IMR-90 (cell line): ENCODE measurements at regions not wholly inside any gene's neighbourhood (a gene's known extent, or its start where the extent isn't known, plus 50 kb on each side); places are given as distances from the start of the nearest gene placed in this dataset.

Experiments used
- ATAC-seq: fragments of 200-7000 bp; cut with Tn5 transposase; 2 replicates; pipeline ENCODE4 v1.9.1; 2020; ENCODE audit warnings: low read depth, mild to moderate bottlenecking, moderate library complexity
- BruUV-seq: library from RNA; stranded (reverse); fragments of 400-500 nt; replicated peaks from 2 replicates; lab custom pipeline; 2021; lab: Mats Ljungman, UMichigan
- CTCF ChIA-PET: fragments of 300-600 bp; formaldehyde crosslinking; extraction: SDS; loops from one replicate; lab custom pipeline; 2021; ENCODE audit warnings: antibody characterized with exemption; lab: Yijun Ruan, JAX
- POLR2A ChIA-PET: fragments of 300-600 bp; sonication (Branson Sonifier 250); formaldehyde crosslinking; loops from one replicate; lab custom pipeline; 2022; ENCODE audit warnings: antibody characterized with exemption; ENCODE audit not compliant: unreplicated experiment; lab: Charles Lee
- DNase-seq: peaks from one replicate; pipeline ENCODE4 v3.0.0; 2013
- H2AFZ ChIP-seq: replicated peaks from 2 replicates; pipeline ENCODE3; 2013; ENCODE audit warnings: low read length, mild to moderate bottlenecking; ENCODE audit not compliant: poor library complexity
- H2AK5ac ChIP-seq: 2 replicates; pipeline ENCODE4 v1.6.1; 2013; ENCODE audit warnings: low read depth, low read length, inconsistent platforms
- H2AK9ac ChIP-seq: replicated peaks from 2 replicates; pipeline ENCODE3; 2013; ENCODE audit warnings: mild to moderate bottlenecking, low read depth, low read length, moderate library complexity; ENCODE audit not compliant: poor library complexity
- H2BK120ac ChIP-seq: 2 replicates; pipeline ENCODE4 v1.6.1; 2013; ENCODE audit warnings: low read depth, low read length, inconsistent platforms
- H2BK15ac ChIP-seq: 3 replicates; pipeline ENCODE4 v1.6.1; 2013; ENCODE audit warnings: low read depth, low read length, inconsistent platforms
- H2BK20ac ChIP-seq: 2 replicates; pipeline ENCODE4 v1.6.1; 2013; ENCODE audit warnings: low read depth, mild to moderate bottlenecking, inconsistent platforms, low read length, moderate library complexity
- H2BK5ac ChIP-seq: 2 replicates; pipeline ENCODE4 v1.6.1; 2013; ENCODE audit warnings: mild to moderate bottlenecking, low read depth, low read length, inconsistent platforms; ENCODE audit not compliant: poor library complexity, severe bottlenecking
- H3K14ac ChIP-seq: replicated peaks from 2 replicates; pipeline ENCODE4 v1.6.1; 2013; ENCODE audit warnings: low read depth, low read length, inconsistent platforms
- H3K18ac ChIP-seq: 2 replicates; pipeline ENCODE4 v1.6.1; 2013; ENCODE audit warnings: low read depth, low read length, control low read depth
- H3K23ac ChIP-seq: 2 replicates; pipeline ENCODE4 v1.6.1; 2013; ENCODE audit warnings: low read depth, low read length, inconsistent platforms
- H3K27ac ChIP-seq: 2 replicates; pipeline ENCODE4 v1.5.1; 2013; ENCODE audit warnings: mild to moderate bottlenecking, control low read depth, low read length; ENCODE audit not compliant: insufficient read depth
- H3K27me3 ChIP-seq: 2 replicates; pipeline ENCODE4 v1.6.1; 2013; ENCODE audit warnings: low read length; ENCODE audit not compliant: control insufficient read depth, insufficient read depth
- H3K36me3 ChIP-seq: 2 replicates; pipeline ENCODE4 v1.6.1; 2013; ENCODE audit warnings: low read length, mixed read lengths; ENCODE audit not compliant: control insufficient read depth, insufficient read depth
- H3K4ac ChIP-seq: 2 replicates; pipeline ENCODE4 v1.6.1; 2013; ENCODE audit warnings: low read depth, low read length, inconsistent platforms
- H3K4me1 ChIP-seq: 2 replicates; pipeline ENCODE4 v1.6.1; 2013; ENCODE audit warnings: low read length, mixed read lengths; ENCODE audit not compliant: control insufficient read depth, insufficient read depth
- H3K4me2 ChIP-seq: 2 replicates; pipeline ENCODE4 v1.6.1; 2013; ENCODE audit warnings: low read depth, mild to moderate bottlenecking, control low read depth, low read length, moderate library complexity
- H3K4me3 ChIP-seq: 2 replicates; pipeline ENCODE4 v1.5.1; 2013; ENCODE audit warnings: low read depth, mild to moderate bottlenecking, control low read depth, low read length, moderate library complexity; ENCODE audit not compliant: insufficient read depth
- H3K56ac ChIP-seq: 2 replicates; pipeline ENCODE4 v1.6.1; 2013; ENCODE audit warnings: low read length, inconsistent platforms; ENCODE audit not compliant: insufficient read depth; ENCODE audit errors: extremely low read depth
- H3K79me1 ChIP-seq, 2 experiments: 2 replicates each; pipeline ENCODE4 v1.6.1; 2013; ENCODE audit warnings: low read length in 2 of 2, inconsistent platforms in 1 of 2, low read depth in 1 of 2
- H3K9ac ChIP-seq: 2 replicates; pipeline ENCODE4 v1.6.1; 2013; ENCODE audit warnings: low read depth, low read length, control low read depth
- H3K9me1 ChIP-seq: 2 replicates; pipeline ENCODE4 v1.6.1; 2013; ENCODE audit warnings: low read length, inconsistent platforms; ENCODE audit not compliant: insufficient read depth
- H3K9me3 ChIP-seq: 2 replicates; pipeline ENCODE4 v1.6.1; 2013; ENCODE audit warnings: low read length; ENCODE audit not compliant: control insufficient read depth, insufficient read depth
- H4K20me1 ChIP-seq: 2 replicates; pipeline ENCODE4 v1.6.1; 2013; ENCODE audit warnings: low read length, inconsistent platforms; ENCODE audit not compliant: insufficient read depth
- H4K5ac ChIP-seq: 2 replicates; pipeline ENCODE4 v1.6.1; 2013; ENCODE audit warnings: mild to moderate bottlenecking, low read depth, low read length, control low read depth
- H4K8ac ChIP-seq, 2 experiments: 2 replicates each; pipeline ENCODE4 v1.6.1; 2013; ENCODE audit warnings: low read depth in 2 of 2, low read length in 2 of 2, control low read depth in 1 of 2, inconsistent platforms in 1 of 2
- H4K91ac ChIP-seq: 2 replicates; pipeline ENCODE4 v1.6.1; 2013; ENCODE audit warnings: low read depth, low read length, inconsistent platforms; ENCODE audit not compliant: insufficient read depth
- CEBPB ChIP-seq: IDR thresholded peaks from 2 replicates; pipeline ENCODE4 v1.6.1; 2012; ENCODE audit warnings: low read depth, low read length, improper control_type of control experiment
- RAD21 ChIP-seq: IDR thresholded peaks from 2 replicates; pipeline ENCODE4 v1.6.1; 2012; ENCODE audit warnings: low read length, improper control_type of control experiment
- RFX5 ChIP-seq: IDR thresholded peaks from 2 replicates; pipeline ENCODE4 v1.8.0; 2012; ENCODE audit warnings: low read depth, mild to moderate bottlenecking, low read length, moderate library complexity
- SMC3 ChIP-seq: fragments of 150-350 bp; IDR thresholded peaks from 2 replicates; pipeline ENCODE4 v1.6.1; 2016; ENCODE audit warnings: low read depth, mild to moderate bottlenecking, antibody characterized with exemption, low read length, moderate library complexity
- WGBS, 2 experiments: methylation state at CpG; one replicate each; pipeline versions ENCODE4 v1.1.5 to v1.1.7; 2013; ENCODE audit warnings: missing lambda C conversion rate in 2 of 2; ENCODE audit not compliant: insufficient read length in 1 of 2; ENCODE audit errors: extremely low coverage in 2 of 2; 5-methylcytosine and 5-hydroxymethylcytosine counted together
- dilution Hi-C: fragments of 300-500 bp; cut with HindIII; formaldehyde crosslinking; loops from one replicate; pipeline ENCODE4 v1.14.3; 2018; ENCODE audit warnings: low sequenced_read_pairs; ENCODE audit not compliant: unreplicated experiment
- in situ Hi-C: fragments of 300-500 bp; cut with MboI; formaldehyde crosslinking; loops from 3 replicates; pipeline ENCODE4 v1.14.3; 2019; ENCODE audit warnings: low sequenced_read_pairs, inconsistent platforms, mixed read lengths
- intact Hi-C: fragments of 100-400 bp; cut with micrococcal nuclease; formaldehyde crosslinking; loops from 2 replicates; pipeline ENCODE4 v1.10.0; 2022

DNA sequence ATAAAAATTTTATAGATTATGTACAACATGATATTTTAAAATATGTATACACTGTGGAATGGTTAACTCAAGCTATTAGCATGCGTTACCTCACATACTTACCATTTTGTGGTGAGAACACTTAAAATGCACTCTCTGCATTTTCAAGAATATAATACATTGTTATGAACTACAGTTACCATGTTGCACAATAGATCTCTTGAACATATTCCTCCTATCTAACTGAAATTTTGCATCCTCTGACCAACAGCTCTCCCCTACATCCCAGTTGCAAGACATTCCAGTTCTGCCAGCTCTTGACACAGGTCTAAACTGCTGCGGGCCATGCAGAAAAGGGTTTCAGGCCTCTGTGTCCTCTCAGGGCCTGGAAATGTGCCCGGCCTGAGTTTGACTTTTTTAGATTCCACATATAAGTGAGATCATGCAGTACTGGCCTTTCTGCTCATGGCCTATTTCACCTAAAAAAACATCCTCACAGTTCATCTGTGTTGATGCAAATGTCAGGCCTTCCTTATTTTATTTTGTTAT lies 113.7 kb downstream of the CDCA7 start:
- in situ Hi-C loops: no loop called here
- Histone ChIP-seq H3K9me1 (no peaks in the 10 kb centered on the region), H3K9me3 (peaks cover 2% of the 10 kb centered on the region; the same call in 1 of the 2 replicates), H2AFZ (no peak overlapping the region), H2BK20ac (no peak overlapping the region), H3K4me1 (no peaks in the 10 kb centered on the region), H2AK9ac (no peak overlapping the region), H3K36me3 (no peaks in the 10 kb centered on the region), H2BK15ac (no peak overlapping the region), H3K27me3 (peaks cover 19% of the 10 kb centered on the region), H3K9ac (no peak overlapping the region), H2BK5ac (no peak overlapping the region), H3K4me3 (no peak overlapping the region), H3K4me2 (no peak overlapping the region), H3K23ac (no peak overlapping the region), H3K14ac (no peak overlapping the region), H3K56ac (no peak overlapping the region), H2AK5ac (no peak overlapping the region), H3K27ac (no peak overlapping the region), H4K5ac (no peak overlapping the region), H3K79me1 (no peaks in the 10 kb centered on the region), H4K8ac (no peak overlapping the region), H4K91ac (no peak overlapping the region), H4K20me1 (no peaks in the 10 kb centered on the region), H3K18ac (no peak overlapping the region), H2BK120ac (no peak overlapping the region), H3K4ac (no peak overlapping the region)
- ChIA-PET CTCF (no interaction called here), POLR2A (interaction anchor here (0.6 kb wide), 1 partner anchor 565 kb away, joined by 5 read pairs; no protein-coding TSS in a partner anchor)
- dilution Hi-C loops: no loop called here
- intact Hi-C loops: no loop called here
- peak; percentile 44; the same call in 1 of the 2 replicates for TF ChIP-seq CEBPB
- TF ChIP-seq RAD21: no peak
- TF ChIP-seq RFX5: no peak
- no peak for TF ChIP-seq SMC3
- DNase-seq (no peak), ATAC-seq (no peak)
- BruUV-seq: no TSS peak
- 100% methylated on average over 1 of the region's 3 CpGs; no CpG with 5 or more reads in 1 of the 2 experiments for WGBS, 2 experiments
